Endothelial cell of umbilical vein (primary cell): ENCODE measurements at regions not wholly inside any gene's neighbourhood (a gene's known extent, or its start where the extent isn't known, plus 50 kb on each side); places are given as distances from the start of the nearest gene placed in this dataset.

ENCODE experiments used
- BruUV-seq: library from RNA; stranded (reverse); fragments of 400-500 nt; replicated peaks from 2 replicates; lab custom pipeline; 2021; lab: Mats Ljungman, UMichigan
- CTCF ChIA-PET: fragments of 300-600, 350-600 bp; sonication (Branson Sonifier 250); formaldehyde crosslinking; loops from one replicate; lab custom pipeline; 2021; ENCODE audit warnings: antibody characterized with exemption, inconsistent platforms; lab: Charles Lee
- POLR2A ChIA-PET: fragments of 300-600, 350-600 bp; sonication (Branson Sonifier 250); formaldehyde crosslinking; loops from one replicate; lab custom pipeline; 2021; ENCODE audit warnings: antibody characterized with exemption, inconsistent platforms; lab: Charles Lee
- DNase-seq: peaks from one replicate; pipeline ENCODE4 v3.0.0-alpha.2; 2011; ENCODE audit warnings: low read depth, low spot score
- FAIRE-seq: peaks from 2 replicates; lab custom pipeline; 2011; peaks lifted over from hg19 to GRCh38; lab: Jason Lieb, UNC
- H2AFZ ChIP-seq: 2 replicates; pipeline ENCODE4 v1.6.0; 2012; ENCODE audit warnings: low read depth, low read length, control low read depth, inconsistent platforms
- H3K27ac ChIP-seq: 2 replicates; pipeline ENCODE4 v1.5.1; 2011; ENCODE audit warnings: low read depth, mild to moderate bottlenecking, control low read depth, low read length, moderate library complexity; ENCODE audit not compliant: insufficient read depth
- H3K27me3 ChIP-seq, 2 experiments: 2 replicates each; pipeline versions ENCODE4 v1.6.0 to v1.6.1; 2011; ENCODE audit warnings: low read length in 2 of 2, mixed read lengths in 1 of 2; ENCODE audit not compliant: control insufficient read depth in 2 of 2, insufficient read depth in 2 of 2
- H3K36me3 ChIP-seq, 2 experiments: 2 replicates in 1 of 2; 3 replicates in 1 of 2; pipeline ENCODE4 v1.5.1; 2011; ENCODE audit warnings: low read length in 2 of 2, mild to moderate bottlenecking in 1 of 2, moderate library complexity in 1 of 2; ENCODE audit not compliant: control insufficient read depth in 2 of 2, insufficient read depth in 2 of 2; ENCODE audit errors: extremely low read depth in 1 of 2
- H3K4me1 ChIP-seq: 3 replicates; pipeline ENCODE4 v1.5.1; 2011; ENCODE audit warnings: mild to moderate bottlenecking, low read length; ENCODE audit not compliant: control insufficient read depth, insufficient read depth; ENCODE audit errors: extremely low read depth
- H3K4me2 ChIP-seq: 2 replicates; pipeline ENCODE4 v1.6.1; 2011; ENCODE audit warnings: low read length, control low read depth, mixed read lengths; ENCODE audit not compliant: insufficient read depth
- H3K4me3 ChIP-seq, 3 experiments: fragments of 200-600 bp in 1 of 3; sonication (generic), shearing (Covaris generic) in 1 of 3; replicated peaks in 1 of 3; 2 replicates each; pipeline ENCODE4 v1.5.1; 2011 to 2016; ENCODE audit warnings: control low read depth in 3 of 3, low read length in 3 of 3, mild to moderate bottlenecking in 2 of 3, inconsistent platforms in 1 of 3, low read depth in 1 of 3, moderate library complexity in 1 of 3; ENCODE audit not compliant: insufficient read depth in 1 of 3
- H3K79me2 ChIP-seq: 2 replicates; pipeline ENCODE4 v1.6.0; 2012; ENCODE audit warnings: low read length, inconsistent platforms; ENCODE audit not compliant: control insufficient read depth, insufficient read depth
- H3K9ac ChIP-seq: replicated peaks from 2 replicates; pipeline ENCODE3; 2011; ENCODE audit warnings: low read length, control low read depth; ENCODE audit not compliant: insufficient read depth; ENCODE audit errors: extremely low read depth
- H3K9me1 ChIP-seq: replicated peaks from 3 replicates; pipeline ENCODE4 v1.6.0; 2011; ENCODE audit warnings: mild to moderate bottlenecking, low read length; ENCODE audit not compliant: control insufficient read depth, insufficient read depth; ENCODE audit errors: extremely low read depth
- H3K9me3 ChIP-seq: replicated peaks from 2 replicates; pipeline ENCODE4 v1.5.1; 2012; ENCODE audit warnings: low read length, inconsistent platforms; ENCODE audit not compliant: control insufficient read depth, insufficient read depth
- H4K20me1 ChIP-seq: replicated peaks from 2 replicates; pipeline ENCODE3; 2011; ENCODE audit warnings: mild to moderate bottlenecking, low read length; ENCODE audit not compliant: control insufficient read depth, insufficient read depth; ENCODE audit errors: extremely low read depth
- CTCF ChIP-seq, 2 donors: IDR thresholded peaks; 1 replicate in 1 of 2; 2 replicates in 1 of 2; pipeline ENCODE4 v1.5.1; 2011; ENCODE audit warnings: low read length in 2 of 2, mild to moderate bottlenecking in 2 of 2, moderate library complexity in 2 of 2, control low read depth in 1 of 2, inconsistent platforms in 1 of 2, low read depth in 1 of 2; ENCODE audit not compliant: insufficient read depth in 1 of 2; ENCODE audit errors: extremely low read depth in 1 of 2
- EZH2 ChIP-seq: IDR thresholded peaks from 2 replicates; pipeline ENCODE4 v1.6.1; 2012; ENCODE audit warnings: borderline replicate concordance, low read depth, mild to moderate bottlenecking, moderate library complexity, low read length, inconsistent platforms; ENCODE audit not compliant: severe bottlenecking
- FOS ChIP-seq: IDR thresholded peaks from 2 replicates; pipeline ENCODE4 v1.6.1; 2011; ENCODE audit warnings: mild to moderate bottlenecking, low read length, moderate library complexity, borderline replicate concordance; ENCODE audit not compliant: insufficient read depth
- GATA2 ChIP-seq: IDR thresholded peaks from 2 replicates; pipeline ENCODE4 v1.7.0; 2011; ENCODE audit warnings: low read depth, mild to moderate bottlenecking, moderate library complexity, mixed read lengths, low read length; ENCODE audit not compliant: insufficient read length, insufficient read depth
- JUN ChIP-seq: IDR thresholded peaks from 2 replicates; pipeline ENCODE4 v1.6.1; 2011; ENCODE audit warnings: borderline replicate concordance, low read depth; ENCODE audit not compliant: insufficient read length, insufficient read depth
- MAX ChIP-seq: IDR thresholded peaks from 2 replicates; pipeline ENCODE4 v1.6.1; 2011; ENCODE audit not compliant: insufficient read depth, insufficient read length
- MYC ChIP-seq: IDR thresholded peaks from one replicate; pipeline ENCODE4 v1.6.1; 2011; ENCODE audit warnings: mild to moderate bottlenecking, low read depth, low read length
- POLR2A ChIP-seq: IDR thresholded peaks from 2 replicates; pipeline ENCODE4 v1.6.1; 2012; ENCODE audit warnings: low read depth, mild to moderate bottlenecking, control low read depth, low read length
- POLR2AphosphoS5 ChIP-seq: IDR thresholded peaks from 2 replicates; pipeline ENCODE4 v1.6.1; 2012; ENCODE audit warnings: low read depth, mild to moderate bottlenecking, control low read depth, low read length, moderate library complexity; ENCODE audit not compliant: insufficient read depth
- dilution Hi-C: fragments of 300-500 bp; cut with MboI; formaldehyde crosslinking; loops from one replicate; pipeline ENCODE4 v1.15.0; 2019; ENCODE audit warnings: low sequenced_read_pairs; ENCODE audit not compliant: extremely low pct_ligation_motif_present
- intact Hi-C: fragments of 100-400 bp; cut with micrococcal nuclease; formaldehyde crosslinking; loops from one replicate; pipeline ENCODE4 v1.10.0; 2022

- no peaks in the 10 kb centered on the region for H3K4me1 ChIP-seq
- no peak for TF ChIP-seq FOS
- TF ChIP-seq EZH2, result no peak
- TF ChIP-seq POLR2AphosphoS5, result no peak
- no peak for TF ChIP-seq CTCF (IDR thresholded peaks at IDR 0.05; ENCODE audit: extremely low read depth in 1 of 2, insufficient read depth in 1 of 2, low read depth in 1 of 2, low read length in 2 of 2)
- TF ChIP-seq JUN, result no peak
- no peak for TF ChIP-seq GATA2
- no peak for TF ChIP-seq POLR2A
- TF ChIP-seq MYC, result no peak
- TF ChIP-seq MAX, result no peak
- BruUV-seq, result no TSS peak
- H3K27me3 ChIP-seq, result no peaks in the 10 kb centered on the region
- no peak overlapping the region for H3K4me2 ChIP-seq
- H3K9ac ChIP-seq, result no peak overlapping the region
- intact Hi-C loops, result no loop called here
- no peak overlapping the region for H3K4me3 ChIP-seq
- no peaks in the 10 kb centered on the region for H4K20me1 ChIP-seq
- CTCF ChIA-PET, result interaction anchor here (1.6 kb wide), 1 partner anchor 21 kb away, joined by 4 read pairs; no protein-coding TSS in a partner anchor
- H3K27ac ChIP-seq, result no peak overlapping the region
- DNase-seq, result no peak
- H3K79me2 ChIP-seq, result no peaks in the 10 kb centered on the region
- no peak for FAIRE-seq
- dilution Hi-C loops, result no loop called here
- H3K36me3 ChIP-seq, result no peaks in the 10 kb centered on the region
- no peaks in the 10 kb centered on the region for H3K9me3 ChIP-seq
- no peak overlapping the region for H2AFZ ChIP-seq
- POLR2A ChIA-PET, result no interaction called here
- H3K9me1 ChIP-seq, result no peaks in the 10 kb centered on the region
These were observed 875.5 kb downstream of the C4orf33 start for GRCh38 chr4:129971419-129971818.
